CD8-positive, alpha-beta memory T cell (primary cell): ENCODE measurements at regions not wholly inside any gene's neighbourhood (a gene's known extent, or its start where the extent isn't known, plus 50 kb on each side); places are given as distances from the start of the nearest gene placed in this dataset.

ENCODE experiments used
- CTCF ChIA-PET: fragments of 350-600 bp; sonication (Branson Sonifier 250); formaldehyde crosslinking; loops from one replicate; lab custom pipeline; 2021; ENCODE audit warnings: antibody characterized with exemption; lab: Charles Lee
- POLR2A ChIA-PET: fragments of 350-600 bp; sonication (Branson Sonifier 250); formaldehyde crosslinking; loops from one replicate; lab custom pipeline; 2021; ENCODE audit warnings: antibody characterized with exemption; lab: Charles Lee
- DNase-seq, 5 donors: peaks; one replicate each; pipeline versions ENCODE4 v3.0.0 to v3.0.0-alpha.2; 2020 to 2022; ENCODE audit warnings: mixed read lengths in 1 of 5
- H3K27ac ChIP-seq: one replicate; pipeline ENCODE4 v1.7.0; 2013; ENCODE audit warnings: low read depth, mild to moderate bottlenecking, low read length, moderate library complexity
- H3K27me3 ChIP-seq: 2 replicates; pipeline ENCODE4 v1.7.0; 2013; ENCODE audit warnings: low read length, mild to moderate bottlenecking; ENCODE audit not compliant: insufficient read depth, poor library complexity, severe bottlenecking
- H3K36me3 ChIP-seq: 2 replicates; pipeline ENCODE4 v1.7.0; 2013; ENCODE audit warnings: mild to moderate bottlenecking, low read length, moderate library complexity; ENCODE audit not compliant: insufficient read depth
- H3K4me1 ChIP-seq: 2 replicates; pipeline ENCODE4 v1.7.0; 2013; ENCODE audit warnings: mild to moderate bottlenecking, low read length, moderate library complexity; ENCODE audit not compliant: insufficient read depth
- H3K4me3 ChIP-seq: 2 replicates; pipeline ENCODE4 v1.7.0; 2013; ENCODE audit warnings: mild to moderate bottlenecking, low read length
- H3K9me3 ChIP-seq: 2 replicates; pipeline ENCODE4 v1.7.0; 2013; ENCODE audit warnings: mild to moderate bottlenecking, low read length
- H3K27ac Mint-ChIP-seq, 8 donors: one replicate each; pipeline ENCODE4 v1.8.0; 2020 to 2021; ENCODE audit warnings: mixed read lengths in 8 of 8, mild to moderate bottlenecking in 6 of 8, inconsistent platforms in 3 of 8, moderate library complexity in 3 of 8
- H3K27me3 Mint-ChIP-seq, 2 donors: one replicate each; pipeline ENCODE4 v1.8.0; 2020 to 2021; ENCODE audit warnings: mixed read lengths in 2 of 2, mild to moderate bottlenecking in 1 of 2, moderate library complexity in 1 of 2
- H3K36me3 Mint-ChIP-seq, 3 donors: one replicate each; pipeline ENCODE4 v1.8.0; 2020 to 2021; ENCODE audit warnings: mixed read lengths in 3 of 3, inconsistent platforms in 1 of 3, mild to moderate bottlenecking in 1 of 3
- H3K4me1 Mint-ChIP-seq, 3 donors: one replicate each; pipeline ENCODE4 v1.8.0; 2020 to 2021; ENCODE audit warnings: mixed read lengths in 3 of 3, inconsistent platforms in 1 of 3, mild to moderate bottlenecking in 1 of 3
- H3K4me3 Mint-ChIP-seq, 7 donors: one replicate each; pipeline ENCODE4 v1.8.0; 2020 to 2021; ENCODE audit warnings: mixed read lengths in 7 of 7, mild to moderate bottlenecking in 6 of 7, moderate library complexity in 4 of 7, inconsistent platforms in 2 of 7
- H3K9me3 Mint-ChIP-seq, 5 donors: one replicate each; pipeline ENCODE4 v1.8.0; 2020 to 2022; ENCODE audit warnings: mixed read lengths in 5 of 5, mild to moderate bottlenecking in 3 of 5, moderate library complexity in 2 of 5, inconsistent platforms in 1 of 5

DNA sequence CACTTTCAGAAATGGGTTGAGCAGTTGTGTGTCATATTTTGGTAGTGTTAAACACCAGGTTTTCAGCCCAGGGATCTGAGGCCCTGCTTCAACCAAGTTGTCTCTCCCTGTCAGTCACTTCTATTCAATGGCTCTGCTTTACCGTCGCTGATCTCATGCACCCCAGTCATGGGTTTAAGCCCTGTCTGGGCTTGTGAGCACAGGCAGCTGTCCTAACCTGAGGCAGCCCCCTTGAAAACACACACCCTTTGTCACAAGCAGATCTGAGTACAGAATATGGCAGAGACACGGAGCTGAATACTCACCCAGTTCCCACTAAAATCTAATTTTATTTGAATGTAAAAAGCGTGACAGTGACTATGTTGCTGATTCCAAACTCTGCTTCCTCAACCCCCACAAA, 110.6 kb upstream of the GLI3 start:
- POLR2A ChIA-PET, result no interaction called here

GRCh38 chr7:42345478-42346299, 108.7 kb upstream of the GLI3 start:
- Histone ChIP-seq H3K4me3 (no peak overlapping the region), H3K27me3 (no peaks in the 10 kb centered on the region), H3K4me1 (no peaks in the 10 kb centered on the region), H3K36me3 (no peaks in the 10 kb centered on the region), H3K9me3 (no peaks in the 10 kb centered on the region), H3K27ac (no peak overlapping the region)
- no peaks in the 10 kb centered on the region for H3K36me3 Mint-ChIP-seq
- no peak overlapping the region for H3K27ac Mint-ChIP-seq
- peaks cover 0 to 3% (median under 1%) of the 10 kb centered on the region in 5 donors for H3K9me3 Mint-ChIP-seq
- DNase-seq, result no peak
- peaks cover 0 to 1% of the 10 kb centered on the region in 2 donors for H3K27me3 Mint-ChIP-seq
- ChIA-PET POLR2A (no interaction called here), CTCF (no interaction called here)
- no peaks in the 10 kb centered on the region for H3K4me1 Mint-ChIP-seq
- H3K4me3 Mint-ChIP-seq, result no peak overlapping the region

More for the DNA sequence above, 110.6 kb upstream of the GLI3 start:
- DNase-seq, result no peak
- no peak overlapping the region for H3K27ac ChIP-seq
- no peaks in the 10 kb centered on the region for H3K9me3 ChIP-seq
- Mint-ChIP-seq H3K9me3 (peaks cover 0 to 6% (median 0%) of the 10 kb centered on the region in 5 donors), H3K4me1 (no peaks in the 10 kb centered on the region), H3K27ac (no peak overlapping the region), H3K36me3 (no peaks in the 10 kb centered on the region), H3K27me3 (no peaks in the 10 kb centered on the region), H3K4me3 (no peak overlapping the region)
- CTCF ChIA-PET, result no interaction called here
- H3K27me3 ChIP-seq, result no peaks in the 10 kb centered on the region
- no peak overlapping the region for H3K4me3 ChIP-seq
- no peaks in the 10 kb centered on the region for H3K4me1 ChIP-seq
- H3K36me3 ChIP-seq, result no peaks in the 10 kb centered on the region

GRCh38 chr7:42344198-42344755, 107.3 kb upstream of the GLI3 start:
- no peaks in the 10 kb centered on the region for H3K9me3 ChIP-seq
- POLR2A ChIA-PET, result no interaction called here
- CTCF ChIA-PET, result no interaction called here

GRCh38 chr7:42342381-42342780, 105.4 kb upstream of the GLI3 start:
- H3K4me1 Mint-ChIP-seq, result no peaks in the 10 kb centered on the region
- no peak overlapping the region for H3K27ac Mint-ChIP-seq
- peaks cover 0 to 3% (median 0%) of the 10 kb centered on the region in 5 donors for H3K9me3 Mint-ChIP-seq
- H3K27me3 ChIP-seq, result no peaks in the 10 kb centered on the region
- no peak for DNase-seq
- no peaks in the 10 kb centered on the region for H3K36me3 ChIP-seq
- H3K27me3 Mint-ChIP-seq, result peaks cover 0 to 1% of the 10 kb centered on the region in 2 donors
- no peaks in the 10 kb centered on the region for H3K9me3 ChIP-seq
- no peaks in the 10 kb centered on the region for H3K4me1 ChIP-seq
- H3K27ac ChIP-seq, result no peak overlapping the region
- CTCF ChIA-PET, result no interaction called here
- no peak overlapping the region for H3K4me3 Mint-ChIP-seq
- H3K4me3 ChIP-seq, result no peak overlapping the region
- H3K36me3 Mint-ChIP-seq, result no peaks in the 10 kb centered on the region
- POLR2A ChIA-PET, result no interaction called here

More at GRCh38 chr7:42344198-42344755, 107.3 kb upstream of the GLI3 start:
- no peak overlapping the region for H3K27ac Mint-ChIP-seq
- peaks cover 0 to 3% (median 0%) of the 10 kb centered on the region in 5 donors for H3K9me3 Mint-ChIP-seq
- H3K27ac ChIP-seq, result no peak overlapping the region
- H3K27me3 Mint-ChIP-seq, result peaks cover 0 to 1% of the 10 kb centered on the region in 2 donors
- no peak overlapping the region for H3K4me3 Mint-ChIP-seq
- DNase-seq, result no peak
- H3K4me1 ChIP-seq, result no peaks in the 10 kb centered on the region
- H3K4me3 ChIP-seq, result no peak overlapping the region
- no peaks in the 10 kb centered on the region for H3K36me3 ChIP-seq
- no peaks in the 10 kb centered on the region for H3K36me3 Mint-ChIP-seq
- H3K4me1 Mint-ChIP-seq, result no peaks in the 10 kb centered on the region
- no peaks in the 10 kb centered on the region for H3K27me3 ChIP-seq

DNA sequence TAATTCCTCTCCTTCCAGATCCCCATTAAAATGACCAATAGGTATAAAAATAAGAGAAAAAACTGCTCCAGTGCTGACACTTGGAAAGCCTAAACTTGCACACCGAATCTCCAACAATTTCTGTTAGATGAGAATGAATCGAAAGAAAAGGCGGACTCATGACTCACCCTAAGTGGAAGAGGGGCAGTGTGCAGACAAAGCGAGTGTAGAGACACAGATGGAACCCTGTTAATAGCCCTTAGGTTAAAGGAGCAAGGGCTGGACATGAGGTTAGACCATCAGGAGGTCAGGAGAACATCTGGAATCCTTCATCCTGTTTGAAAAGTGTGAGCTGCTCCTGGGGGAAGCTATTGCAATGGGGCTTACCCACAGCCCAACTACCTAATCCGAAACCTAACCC, 103.4 kb upstream of the GLI3 start:
- Histone ChIP-seq H3K36me3 (no peaks in the 10 kb centered on the region), H3K27ac (no peak overlapping the region), H3K27me3 (no peaks in the 10 kb centered on the region), H3K9me3 (no peaks in the 10 kb centered on the region), H3K4me3 (no peak overlapping the region), H3K4me1 (no peaks in the 10 kb centered on the region)
- ChIA-PET CTCF (no interaction called here), POLR2A (no interaction called here)
- Mint-ChIP-seq H3K4me3 (no peak overlapping the region), H3K36me3 (no peaks in the 10 kb centered on the region), H3K27me3 (peaks cover 0 to 1% of the 10 kb centered on the region in 2 donors), H3K27ac (no peak overlapping the region), H3K4me1 (no peaks in the 10 kb centered on the region), H3K9me3 (peaks cover 0 to 3% (median 0%) of the 10 kb centered on the region in 5 donors)
- no peak for DNase-seq

DNA sequence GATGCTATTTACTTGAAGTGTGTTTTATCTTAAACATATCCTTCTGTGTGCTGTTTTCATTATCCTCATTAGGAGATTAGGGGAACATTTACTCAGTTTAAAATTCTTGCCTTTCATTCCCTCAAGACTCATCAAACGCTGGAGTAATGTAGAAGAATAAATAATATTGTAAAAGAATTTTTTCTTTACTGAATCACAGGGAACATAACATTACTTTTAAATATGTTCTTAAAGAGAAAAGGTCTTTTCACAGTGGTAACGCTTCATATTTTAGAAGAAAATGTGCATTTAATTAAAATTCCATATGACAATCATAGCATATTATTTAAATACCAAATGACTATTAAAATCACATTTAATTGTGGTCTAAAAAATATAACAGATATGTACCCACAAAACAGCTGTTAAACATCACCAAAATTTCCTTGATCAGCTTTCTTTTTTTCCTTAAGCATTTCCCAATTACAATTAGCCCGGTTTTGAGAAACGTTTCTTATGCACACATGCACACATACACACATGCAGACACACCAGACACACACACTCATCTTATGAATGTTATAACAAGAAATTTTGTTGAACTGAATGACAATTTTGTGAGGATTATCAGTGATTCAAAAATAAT, 102.0 kb upstream of the GLI3 start:
- Histone ChIP-seq H3K9me3 (no peaks in the 10 kb centered on the region), H3K4me3 (no peak overlapping the region), H3K36me3 (no peaks in the 10 kb centered on the region), H3K4me1 (no peaks in the 10 kb centered on the region), H3K27ac (no peak overlapping the region), H3K27me3 (no peaks in the 10 kb centered on the region)
- CTCF ChIA-PET, result no interaction called here
- H3K27ac Mint-ChIP-seq, result no peak overlapping the region
- DNase-seq, result no peak
- H3K4me1 Mint-ChIP-seq, result no peaks in the 10 kb centered on the region
- H3K27me3 Mint-ChIP-seq, result peaks cover 0 to 1% of the 10 kb centered on the region in 2 donors
- peaks cover 0 to 3% (median 0%) of the 10 kb centered on the region in 5 donors for H3K9me3 Mint-ChIP-seq
- POLR2A ChIA-PET, result no interaction called here
- no peak overlapping the region for H3K4me3 Mint-ChIP-seq
- H3K36me3 Mint-ChIP-seq, result no peaks in the 10 kb centered on the region

DNA sequence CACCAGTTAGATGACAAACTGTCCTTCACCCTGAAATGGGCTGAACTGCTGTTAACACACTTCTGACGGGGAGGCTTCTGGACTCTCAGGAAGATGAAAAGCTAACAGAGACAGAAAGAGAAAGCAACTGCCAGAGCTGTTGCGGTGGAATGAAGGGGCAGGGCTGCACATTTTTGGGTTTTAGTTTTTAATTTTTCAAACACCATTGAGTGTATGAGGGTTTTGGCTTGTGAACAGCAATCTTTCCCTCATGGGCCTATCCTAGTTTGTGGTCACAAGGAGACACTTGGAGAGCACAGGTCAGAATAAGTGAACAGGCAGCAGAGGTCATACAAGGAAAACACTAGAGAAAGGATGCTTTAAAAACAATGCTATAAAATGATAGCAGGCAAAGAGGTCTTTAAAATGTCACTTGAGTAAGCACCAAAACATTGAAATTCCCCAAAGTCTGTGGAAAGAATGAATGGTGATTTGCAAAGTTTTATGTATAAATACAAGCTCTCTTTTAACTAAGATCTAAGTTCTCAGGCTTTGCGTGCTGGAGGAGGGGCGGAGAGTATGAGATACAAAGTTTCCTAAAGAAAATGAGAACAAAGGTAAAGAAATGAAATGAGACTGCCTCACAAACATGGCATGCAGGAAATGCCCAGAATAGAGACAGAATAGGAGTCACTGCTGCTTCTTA, 101.4 kb upstream of the GLI3 start:
- H3K9me3 ChIP-seq, result no peaks in the 10 kb centered on the region
- no peaks in the 10 kb centered on the region for H3K36me3 Mint-ChIP-seq
- CTCF ChIA-PET, result no interaction called here
- H3K4me3 ChIP-seq, result no peak overlapping the region
- H3K4me3 Mint-ChIP-seq, result no peak overlapping the region
- POLR2A ChIA-PET, result no interaction called here
- no peaks in the 10 kb centered on the region for H3K36me3 ChIP-seq
- H3K27ac ChIP-seq, result no peak overlapping the region
- no peaks in the 10 kb centered on the region for H3K4me1 ChIP-seq
- H3K4me1 Mint-ChIP-seq, result no peaks in the 10 kb centered on the region
- no peak overlapping the region for H3K27ac Mint-ChIP-seq
- H3K27me3 Mint-ChIP-seq, result peaks cover 0 to 1% of the 10 kb centered on the region in 2 donors
- DNase-seq, result no peak
- no peaks in the 10 kb centered on the region for H3K27me3 ChIP-seq
- peaks cover 0 to 5% (median 0%) of the 10 kb centered on the region in 5 donors for H3K9me3 Mint-ChIP-seq
